ENCODE measurements at regions not wholly inside any gene's neighbourhood (a gene's known extent, or its start where the extent isn't known, plus 50 kb on each side); places are given as distances from the start of the nearest gene placed in this dataset.
"Not testable (repeated sequence)": the region's sequence is repeated elsewhere in the genome, so short reads cannot be mapped to it uniquely, and the experiment has no call there.

DNA sequence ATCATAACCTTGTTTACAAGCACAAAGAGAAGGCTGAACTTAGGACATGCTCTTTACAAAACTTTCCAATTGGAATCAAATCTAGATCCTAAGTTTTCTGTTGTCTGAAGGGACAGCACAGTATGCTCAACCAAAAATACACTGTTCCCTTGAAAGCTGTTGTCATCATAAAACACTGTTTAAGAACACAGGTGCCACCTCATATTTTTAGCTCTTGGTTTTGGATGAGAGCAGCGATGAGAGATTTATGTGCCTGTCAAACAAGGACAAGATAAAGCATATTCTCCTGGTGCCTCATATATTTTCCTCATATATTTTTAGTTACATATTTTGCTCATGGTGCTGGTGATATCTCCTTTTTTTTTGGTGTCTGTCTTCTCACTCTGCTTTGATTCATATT is 788.4 kb downstream of the AACS start:
- H3K36me3 ChIP-seq (ENCODE audit: control insufficient read depth, insufficient read depth, low read length), result no peaks in the 10 kb centered on the region
- H3K27me3 ChIP-seq (ENCODE audit: control insufficient read depth, insufficient read depth, low read length), result no peaks in the 10 kb centered on the region
- no peak overlapping the region for H3K9ac ChIP-seq (ENCODE audit: low read depth, low read length)
- H3K9me3 ChIP-seq (ENCODE audit: control insufficient read depth, insufficient read depth, low read length), result no peaks in the 10 kb centered on the region
- no peak overlapping the region for H3K4me3 ChIP-seq (ENCODE audit: low read depth, low read length)
- no peaks in the 10 kb centered on the region for H3K4me1 ChIP-seq (ENCODE audit: control insufficient read depth, insufficient read depth, low read length)

GRCh38 chr12:125856366-125856765 is 791.1 kb downstream of the AACS start:
- no peaks in the 10 kb centered on the region for H3K27me3 ChIP-seq (ENCODE audit: control insufficient read depth, insufficient read depth, low read length)
- H3K4me3 ChIP-seq (ENCODE audit: low read depth, low read length), result no peak overlapping the region
- no peaks in the 10 kb centered on the region for H3K36me3 ChIP-seq (ENCODE audit: control insufficient read depth, insufficient read depth, low read length)
- no peaks in the 10 kb centered on the region for H3K9me3 ChIP-seq (ENCODE audit: control insufficient read depth, insufficient read depth, low read length)
- no peak overlapping the region for H3K9ac ChIP-seq (ENCODE audit: low read depth, low read length)
- no peaks in the 10 kb centered on the region for H3K4me1 ChIP-seq (ENCODE audit: control insufficient read depth, insufficient read depth, low read length)

DNA sequence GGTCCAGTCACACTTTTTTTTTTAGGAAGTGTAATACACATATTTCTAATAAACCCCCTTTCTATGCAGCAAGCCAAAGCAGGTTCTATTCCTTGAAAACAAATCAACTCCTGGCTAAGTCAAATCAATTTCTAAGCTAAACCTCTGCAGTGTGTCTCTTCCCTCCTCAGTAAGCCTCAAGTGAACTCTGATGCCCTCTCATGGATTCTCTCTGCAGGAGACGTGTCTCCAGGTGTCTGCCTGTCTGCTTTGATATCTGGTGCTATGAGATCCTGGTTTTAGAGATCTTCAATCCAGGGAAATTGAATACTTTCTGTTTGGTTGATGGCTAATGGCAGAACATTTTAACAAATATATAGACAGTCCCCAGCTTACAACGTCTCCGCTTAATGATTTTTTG is 791.7 kb downstream of the AACS start:
- Histone ChIP-seq H3K4me3 (ENCODE audit: low read depth, low read length) (no peak overlapping the region), H3K36me3 (ENCODE audit: control insufficient read depth, insufficient read depth, low read length) (no peaks in the 10 kb centered on the region), H3K4me1 (ENCODE audit: control insufficient read depth, insufficient read depth, low read length) (no peaks in the 10 kb centered on the region), H3K9me3 (ENCODE audit: control insufficient read depth, insufficient read depth, low read length) (no peaks in the 10 kb centered on the region), H3K9ac (ENCODE audit: low read depth, low read length) (no peak overlapping the region), H3K27me3 (ENCODE audit: control insufficient read depth, insufficient read depth, low read length) (no peaks in the 10 kb centered on the region)

GRCh38 chr12:125860672-125861288 is 795.5 kb downstream of the AACS start:
- H3K27me3 ChIP-seq (ENCODE audit: control insufficient read depth, insufficient read depth, low read length), result no peaks in the 10 kb centered on the region
- H3K9ac ChIP-seq (ENCODE audit: low read depth, low read length), result no peak overlapping the region
- H3K36me3 ChIP-seq (ENCODE audit: control insufficient read depth, insufficient read depth, low read length), result no peaks in the 10 kb centered on the region
- H3K9me3 ChIP-seq (ENCODE audit: control insufficient read depth, insufficient read depth, low read length), result peaks cover 8% of the 10 kb centered on the region
- H3K4me3 ChIP-seq (ENCODE audit: low read depth, low read length), result no peak overlapping the region
- H3K4me1 ChIP-seq (ENCODE audit: control insufficient read depth, insufficient read depth, low read length), result no peaks in the 10 kb centered on the region

GRCh38 chr12:125861299-125862281 is 796.4 kb downstream of the AACS start:
- Histone ChIP-seq H3K9ac (ENCODE audit: low read depth, low read length) (no peak overlapping the region), H3K4me1 (ENCODE audit: control insufficient read depth, insufficient read depth, low read length) (no peaks in the 10 kb centered on the region), H3K27me3 (ENCODE audit: control insufficient read depth, insufficient read depth, low read length) (no peaks in the 10 kb centered on the region), H3K9me3 (ENCODE audit: control insufficient read depth, insufficient read depth, low read length) (peaks cover 8% of the 10 kb centered on the region), H3K4me3 (ENCODE audit: low read depth, low read length) (no peak overlapping the region), H3K36me3 (ENCODE audit: control insufficient read depth, insufficient read depth, low read length) (no peaks in the 10 kb centered on the region)

- H3K9me3 ChIP-seq (ENCODE audit: control insufficient read depth, insufficient read depth, low read length); H3K27me3 ChIP-seq (ENCODE audit: control insufficient read depth, insufficient read depth, low read length); H3K4me3 ChIP-seq (ENCODE audit: low read depth, low read length); H3K9ac ChIP-seq (ENCODE audit: low read depth, low read length); H3K4me1 ChIP-seq (ENCODE audit: control insufficient read depth, insufficient read depth, low read length); H3K36me3 ChIP-seq (ENCODE audit: control insufficient read depth, insufficient read depth, low read length): not testable (repeated sequence)
These were observed 800.0 kb downstream of the AACS start for GRCh38 chr12:125865236-125865635.

- H3K4me3 ChIP-seq (ENCODE audit: low read depth, low read length), result no peak overlapping the region
- H3K36me3 ChIP-seq (ENCODE audit: control insufficient read depth, insufficient read depth, low read length), result no peaks in the 10 kb centered on the region
- H3K9me3 ChIP-seq (ENCODE audit: control insufficient read depth, insufficient read depth, low read length), result peaks cover 3% of the 10 kb centered on the region
- no peaks in the 10 kb centered on the region for H3K4me1 ChIP-seq (ENCODE audit: control insufficient read depth, insufficient read depth, low read length)
- no peak overlapping the region for H3K9ac ChIP-seq (ENCODE audit: low read depth, low read length)
- no peaks in the 10 kb centered on the region for H3K27me3 ChIP-seq (ENCODE audit: control insufficient read depth, insufficient read depth, low read length)
These were observed 806.8 kb downstream of the AACS start for GRCh38 chr12:125871811-125872594.

DNA sequence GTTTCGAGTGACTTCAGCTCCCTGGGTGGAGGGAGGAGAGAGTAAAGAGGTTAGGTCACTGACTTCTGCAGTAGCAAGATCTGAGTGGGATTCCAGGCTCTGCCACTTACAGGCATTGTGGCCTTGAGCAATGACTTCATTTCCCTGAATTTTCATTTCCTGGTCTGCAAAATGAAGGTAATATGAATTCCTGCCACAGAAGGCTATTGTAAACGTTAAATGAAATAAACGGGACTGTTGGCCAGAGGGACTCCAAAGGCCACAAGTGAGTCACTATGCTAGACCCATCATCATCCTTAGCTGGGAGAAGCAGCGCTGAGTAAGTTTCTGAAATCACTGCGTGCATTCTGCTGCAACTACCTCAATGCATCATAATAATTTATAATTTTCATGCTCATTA is 807.8 kb downstream of the AACS start:
- no peaks in the 10 kb centered on the region for H3K4me1 ChIP-seq (ENCODE audit: control insufficient read depth, insufficient read depth, low read length)
- no peaks in the 10 kb centered on the region for H3K27me3 ChIP-seq (ENCODE audit: control insufficient read depth, insufficient read depth, low read length)
- H3K9ac ChIP-seq (ENCODE audit: low read depth, low read length), result no peak overlapping the region
- H3K9me3 ChIP-seq (ENCODE audit: control insufficient read depth, insufficient read depth, low read length), result peaks cover 3% of the 10 kb centered on the region
- H3K4me3 ChIP-seq (ENCODE audit: low read depth, low read length), result no peak overlapping the region
- H3K36me3 ChIP-seq (ENCODE audit: control insufficient read depth, insufficient read depth, low read length), result no peaks in the 10 kb centered on the region

GRCh38 chr12:125878483-125878882 is 813.2 kb downstream of the AACS start:
- no peaks in the 10 kb centered on the region for H3K9me3 ChIP-seq (ENCODE audit: control insufficient read depth, insufficient read depth, low read length)
- no peaks in the 10 kb centered on the region for H3K27me3 ChIP-seq (ENCODE audit: control insufficient read depth, insufficient read depth, low read length)
- no peaks in the 10 kb centered on the region for H3K4me1 ChIP-seq (ENCODE audit: control insufficient read depth, insufficient read depth, low read length)
- H3K4me3 ChIP-seq (ENCODE audit: low read depth, low read length), result no peak overlapping the region
- H3K9ac ChIP-seq (ENCODE audit: low read depth, low read length), result no peak overlapping the region
- no peaks in the 10 kb centered on the region for H3K36me3 ChIP-seq (ENCODE audit: control insufficient read depth, insufficient read depth, low read length)

- Histone ChIP-seq H3K4me1 (ENCODE audit: control insufficient read depth, insufficient read depth, low read length) (no peaks in the 10 kb centered on the region), H3K4me3 (ENCODE audit: low read depth, low read length) (no peak overlapping the region), H3K36me3 (ENCODE audit: control insufficient read depth, insufficient read depth, low read length) (no peaks in the 10 kb centered on the region), H3K9ac (ENCODE audit: low read depth, low read length) (no peak overlapping the region), H3K9me3 (ENCODE audit: control insufficient read depth, insufficient read depth, low read length) (no peaks in the 10 kb centered on the region), H3K27me3 (ENCODE audit: control insufficient read depth, insufficient read depth, low read length) (no peaks in the 10 kb centered on the region)
These were observed 816.9 kb downstream of the AACS start for GRCh38 chr12:125882141-125882540.

DNA sequence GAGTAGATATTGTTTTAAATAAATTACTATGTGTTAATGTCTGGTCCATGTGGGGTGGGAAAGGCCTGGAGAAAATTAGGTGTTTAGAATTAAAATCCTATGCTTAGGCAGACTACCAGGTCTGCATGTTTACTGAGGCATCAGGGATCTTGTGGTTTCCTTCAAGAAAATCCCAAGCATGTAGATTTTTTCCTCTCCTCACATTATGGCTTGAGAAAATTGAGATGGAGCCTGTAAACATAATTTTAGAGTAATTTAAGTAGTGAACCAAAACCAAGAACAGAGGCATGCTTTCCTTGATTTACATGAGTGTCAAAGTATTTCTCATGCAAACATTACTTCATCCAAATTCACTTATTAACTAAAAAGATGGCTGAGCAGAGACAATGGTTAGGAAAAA is 823.7 kb downstream of the AACS start:
- H3K9ac ChIP-seq (ENCODE audit: low read depth, low read length), result no peak overlapping the region

More for the DNA sequence above, 823.7 kb downstream of the AACS start:
- Histone ChIP-seq H3K9me3 (ENCODE audit: control insufficient read depth, insufficient read depth, low read length) (no peaks in the 10 kb centered on the region), H3K27me3 (ENCODE audit: control insufficient read depth, insufficient read depth, low read length) (no peaks in the 10 kb centered on the region), H3K36me3 (ENCODE audit: control insufficient read depth, insufficient read depth, low read length) (no peaks in the 10 kb centered on the region), H3K4me3 (ENCODE audit: low read depth, low read length) (no peak overlapping the region), H3K4me1 (ENCODE audit: control insufficient read depth, insufficient read depth, low read length) (no peaks in the 10 kb centered on the region)
